Panc1 (cell line): ENCODE measurements at regions not wholly inside any gene's neighbourhood (a gene's known extent, or its start where the extent isn't known, plus 50 kb on each side); places are given as distances from the start of the nearest gene placed in this dataset.

ENCODE experiments used
- ATAC-seq: fragments of 200-7000 bp; cut with Tn5 transposase; 2 replicates; pipeline ENCODE4 v1.9.1; 2020; ENCODE audit warnings: mild to moderate bottlenecking, moderate library complexity
- BruUV-seq: library from RNA; stranded (reverse); fragments of 400-500 nt; replicated peaks from 2 replicates; lab custom pipeline; 2021; lab: Mats Ljungman, UMichigan
- CTCF ChIA-PET: fragments of 300-600 bp; sonication (Branson Sonifier 250); formaldehyde crosslinking; loops from one replicate; lab custom pipeline; 2022; ENCODE audit warnings: antibody characterized with exemption; lab: Charles Lee
- POLR2A ChIA-PET: fragments of 300-600 bp; sonication (Branson Sonifier 250); formaldehyde crosslinking; loops from one replicate; lab custom pipeline; 2022; ENCODE audit warnings: antibody characterized with exemption; lab: Charles Lee
- DNase-seq: peaks from one replicate; pipeline ENCODE4 v3.0.0-alpha.2; 2010; ENCODE audit warnings: low read depth, low spot score
- H3K27ac ChIP-seq: 2 replicates; pipeline ENCODE4 v1.5.1; 2011; ENCODE audit warnings: mild to moderate bottlenecking, low read length, inconsistent platforms
- H3K27me3 ChIP-seq: fragments of 200-500 bp; sonication (Bioruptor generic); 2 replicates; pipeline ENCODE4 v1.6.0; 2014; ENCODE audit warnings: low read length, inconsistent platforms; ENCODE audit not compliant: control insufficient read depth, insufficient read depth
- H3K36me3 ChIP-seq: fragments of 200-500 bp; sonication (Bioruptor generic); 2 replicates; pipeline ENCODE4 v1.5.1; 2014; ENCODE audit warnings: inconsistent platforms, mild to moderate bottlenecking, low read length, moderate library complexity; ENCODE audit not compliant: control insufficient read depth, insufficient read depth
- H3K4me1 ChIP-seq: 2 replicates; pipeline ENCODE4 v1.5.1; 2011; ENCODE audit warnings: inconsistent platforms, mild to moderate bottlenecking, low read length, moderate library complexity; ENCODE audit not compliant: control insufficient read depth, insufficient read depth
- H3K4me3 ChIP-seq, 2 experiments: 2 replicates each; pipeline ENCODE4 v1.5.1; 2011 to 2012; ENCODE audit warnings: low read depth in 2 of 2, low read length in 2 of 2, mild to moderate bottlenecking in 2 of 2, inconsistent platforms in 1 of 2, moderate library complexity in 1 of 2
- H3K9me3 ChIP-seq: fragments of 200-500 bp; sonication (Bioruptor generic); 2 replicates; pipeline ENCODE4 v1.5.1; 2014; ENCODE audit warnings: low read depth, mild to moderate bottlenecking, inconsistent platforms, low read length, moderate library complexity; ENCODE audit not compliant: control insufficient read depth, insufficient read depth
- CTCF ChIP-seq: fragments of 450-650 bp; IDR thresholded peaks from 2 replicates; pipeline ENCODE4 v1.5.1; 2017; ENCODE audit warnings: mild to moderate bottlenecking
- POLR2AphosphoS5 ChIP-seq: IDR thresholded peaks from 2 replicates; pipeline ENCODE4 v1.6.1; 2012; ENCODE audit warnings: mild to moderate bottlenecking, low read depth, low read length, moderate library complexity
- REST ChIP-seq, 2 experiments: IDR thresholded peaks; 2 replicates each; pipeline ENCODE4 v1.6.1; 2011 to 2012; ENCODE audit warnings: low read depth in 2 of 2, control low read depth in 1 of 2, low read length in 1 of 2, mild to moderate bottlenecking in 1 of 2, moderate library complexity in 1 of 2; ENCODE audit not compliant: insufficient read depth in 1 of 2
- SIN3A ChIP-seq: IDR thresholded peaks from 2 replicates; pipeline ENCODE4 v1.6.1; 2012; ENCODE audit warnings: low read depth, mild to moderate bottlenecking, low read length, moderate library complexity, borderline replicate concordance; ENCODE audit not compliant: insufficient read depth
- TCF7L2 ChIP-seq: IDR thresholded peaks from 2 replicates; pipeline ENCODE4 v1.6.1; 2011; ENCODE audit warnings: mild to moderate bottlenecking, low read depth, low read length, inconsistent platforms
- in situ Hi-C: cut with HindIII; loops from 2 replicates; pipeline ENCODE4 v1.10.0; 2016; ENCODE audit warnings: low sequenced_read_pairs, low pct_unique_long_range_greater_than_20kb
- intact Hi-C: fragments of 100-400 bp; cut with micrococcal nuclease; formaldehyde crosslinking; loops from one replicate; pipeline ENCODE4 v1.10.0; 2022; ENCODE audit not compliant: unreplicated experiment

GRCh38 chr4:180521181-180521580 lies 1722.0 kb upstream of the TENM3 start:
- DNase-seq (no peak), ATAC-seq (no peak)
- H3K4me1 ChIP-seq: no peaks in the 10 kb centered on the region
- intact Hi-C loops (no loop called here), in situ Hi-C loops (no loop called here)
- H3K27ac ChIP-seq: no peak overlapping the region
- no peaks in the 10 kb centered on the region for H3K9me3 ChIP-seq
- no peak overlapping the region for H3K4me3 ChIP-seq
- no peaks in the 10 kb centered on the region for H3K36me3 ChIP-seq
- POLR2A ChIA-PET: no interaction called here
- CTCF ChIA-PET: interaction anchor here (0.6 kb wide), 1 partner anchor 443 kb away, joined by 4 read pairs; no protein-coding TSS in a partner anchor
- no peaks in the 10 kb centered on the region for H3K27me3 ChIP-seq
- no TSS peak for BruUV-seq
- no peak for TF ChIP-seq TCF7L2
- no peak for TF ChIP-seq CTCF
- TF ChIP-seq SIN3A: no peak
- TF ChIP-seq REST (IDR thresholded peaks at IDR 0.05; ENCODE audit: insufficient read depth in 1 of 2, low read depth in 2 of 2, low read length in 1 of 2): no peak

GRCh38 chr4:180525523-180526077 lies 1717.6 kb upstream of the TENM3 start:
- intact Hi-C loops (no loop called here), in situ Hi-C loops (no loop called here)
- no peaks in the 10 kb centered on the region for H3K27me3 ChIP-seq
- H3K4me1 ChIP-seq: no peaks in the 10 kb centered on the region
- no peaks in the 10 kb centered on the region for H3K9me3 ChIP-seq
- no peak overlapping the region for H3K27ac ChIP-seq
- BruUV-seq: no TSS peak
- no peak for DNase-seq
- ChIA-PET POLR2A (no interaction called here), CTCF (no interaction called here)
- H3K4me3 ChIP-seq: no peak overlapping the region
- H3K36me3 ChIP-seq: no peaks in the 10 kb centered on the region
- TF ChIP-seq POLR2AphosphoS5: no peak
- no peak for TF ChIP-seq SIN3A
- no peak for TF ChIP-seq TCF7L2
- TF ChIP-seq CTCF: no peak
- TF ChIP-seq REST (IDR thresholded peaks at IDR 0.05; ENCODE audit: insufficient read depth in 1 of 2, low read depth in 2 of 2, low read length in 1 of 2): no peak
- ATAC-seq: no peak
